ENCODE measurements at regions not wholly inside any gene's neighbourhood (a gene's known extent, or its start where the extent isn't known, plus 50 kb on each side); places are given as distances from the start of the nearest gene placed in this dataset.
"Not testable (repeated sequence)": the region's sequence is repeated elsewhere in the genome, so short reads cannot be mapped to it uniquely, and the experiment has no call there.

DNA sequence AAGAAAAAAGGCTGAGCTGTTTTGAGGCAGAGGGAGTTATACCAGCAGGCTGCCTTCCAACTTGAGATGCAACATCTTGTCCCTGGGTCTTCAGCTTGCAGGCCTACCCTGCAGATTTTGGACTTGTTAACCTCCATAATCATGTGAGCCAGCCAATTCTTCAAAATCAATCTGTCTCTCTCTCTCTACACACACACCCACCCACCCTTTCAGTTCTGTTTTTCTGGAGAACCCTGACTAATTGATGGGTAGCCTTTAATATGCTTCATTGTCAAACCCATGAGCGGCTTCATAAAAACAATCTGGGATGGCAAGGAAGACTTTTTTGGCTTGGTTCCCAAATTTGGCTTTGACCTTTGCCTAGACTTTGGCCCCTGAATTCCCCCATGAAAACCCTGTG lies 113.9 kb downstream of the TMX1 start:
- no peak for DNase-seq (ENCODE audit: low spot score in 2 of 2)
- TF ChIP-seq, protein P1, sequence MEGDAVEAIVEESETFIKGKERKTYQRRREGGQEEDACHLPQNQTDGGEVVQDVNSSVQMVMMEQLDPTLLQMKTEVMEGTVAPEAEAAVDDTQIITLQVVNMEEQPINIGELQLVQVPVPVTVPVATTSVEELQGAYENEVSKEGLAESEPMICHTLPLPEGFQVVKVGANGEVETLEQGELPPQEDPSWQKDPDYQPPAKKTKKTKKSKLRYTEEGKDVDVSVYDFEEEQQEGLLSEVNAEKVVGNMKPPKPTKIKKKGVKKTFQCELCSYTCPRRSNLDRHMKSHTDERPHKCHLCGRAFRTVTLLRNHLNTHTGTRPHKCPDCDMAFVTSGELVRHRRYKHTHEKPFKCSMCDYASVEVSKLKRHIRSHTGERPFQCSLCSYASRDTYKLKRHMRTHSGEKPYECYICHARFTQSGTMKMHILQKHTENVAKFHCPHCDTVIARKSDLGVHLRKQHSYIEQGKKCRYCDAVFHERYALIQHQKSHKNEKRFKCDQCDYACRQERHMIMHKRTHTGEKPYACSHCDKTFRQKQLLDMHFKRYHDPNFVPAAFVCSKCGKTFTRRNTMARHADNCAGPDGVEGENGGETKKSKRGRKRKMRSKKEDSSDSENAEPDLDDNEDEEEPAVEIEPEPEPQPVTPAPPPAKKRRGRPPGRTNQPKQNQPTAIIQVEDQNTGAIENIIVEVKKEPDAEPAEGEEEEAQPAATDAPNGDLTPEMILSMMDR (IDR thresholded peaks at IDR 0.05) = no peak
- no peak for TF ChIP-seq POLR2A (IDR thresholded peaks at IDR 0.05)
- 96 to 100% methylated on average over 1 of the region's 1 CpG for WGBS, 2 donors
- intact Hi-C loops (cut with DNase I; ENCODE audit: low total_unique reads) = no loop called here
- no peak overlapping the region for H3K4me3 ChIP-seq (ENCODE audit: low read depth, poor library complexity, severe bottlenecking)

DNA sequence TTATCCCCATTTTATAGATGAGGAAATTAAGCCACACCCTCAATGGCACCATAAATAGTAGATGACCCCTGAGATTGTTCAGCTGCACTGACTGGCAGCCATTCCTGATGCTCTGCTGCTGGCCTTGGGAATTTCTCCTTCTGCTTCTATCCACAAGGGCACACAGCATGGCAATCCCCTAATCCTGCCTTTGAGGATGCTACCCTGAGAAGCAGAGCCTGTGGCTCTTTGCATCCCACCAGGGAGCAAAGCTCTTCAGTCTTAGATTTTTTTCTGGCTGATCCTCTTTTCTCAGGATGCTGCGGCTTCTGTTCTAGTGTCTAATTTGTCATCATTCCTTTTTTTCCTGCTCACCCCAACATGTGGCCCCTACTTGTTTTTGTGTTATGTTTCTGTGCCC lies 114.8 kb downstream of the TMX1 start:
- DNase-seq (ENCODE audit: low spot score in 2 of 2) = no peak
- intact Hi-C loops (cut with DNase I; ENCODE audit: low total_unique reads) = no loop called here
- no peak overlapping the region for H3K4me3 ChIP-seq (ENCODE audit: low read depth, poor library complexity, severe bottlenecking)
- TF ChIP-seq POLR2A (IDR thresholded peaks at IDR 0.05) = no peak
- TF ChIP-seq, protein P1 (IDR thresholded peaks at IDR 0.05) = no peak
- WGBS, 2 donors = 92 to 100% methylated on average over 1 of the region's 1 CpG

DNA sequence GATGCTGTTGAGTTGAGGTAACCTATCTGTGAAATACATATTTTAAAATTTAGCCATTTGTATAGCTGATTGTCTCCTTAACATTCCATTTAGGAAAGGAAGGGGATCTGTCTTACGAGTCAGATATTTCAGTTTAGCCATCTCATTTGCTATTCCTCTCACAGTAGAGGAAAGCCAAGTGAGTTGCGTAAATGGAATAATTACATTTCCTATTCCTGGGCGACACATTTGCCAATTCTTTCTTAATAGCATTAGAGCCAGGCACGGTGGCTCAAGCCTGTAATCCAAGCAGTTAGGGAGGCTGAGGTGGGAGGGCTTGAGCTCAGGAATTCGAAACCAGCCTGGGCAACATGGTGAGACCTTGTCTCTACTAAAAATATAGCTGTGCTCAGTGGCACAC lies 116.3 kb downstream of the TMX1 start:
- intact Hi-C loops (cut with DNase I; ENCODE audit: low total_unique reads) = no loop called here
- H3K4me3 ChIP-seq (ENCODE audit: low read depth, poor library complexity, severe bottlenecking) = no peak overlapping the region
- TF ChIP-seq, protein P1 (IDR thresholded peaks at IDR 0.05) = no peak
- no peak for TF ChIP-seq POLR2A (IDR thresholded peaks at IDR 0.05)
- 35 to 36% methylated on average over 5 of the region's 5 CpGs for WGBS, 2 donors
- DNase-seq (ENCODE audit: low spot score in 2 of 2) = no peak

DNA sequence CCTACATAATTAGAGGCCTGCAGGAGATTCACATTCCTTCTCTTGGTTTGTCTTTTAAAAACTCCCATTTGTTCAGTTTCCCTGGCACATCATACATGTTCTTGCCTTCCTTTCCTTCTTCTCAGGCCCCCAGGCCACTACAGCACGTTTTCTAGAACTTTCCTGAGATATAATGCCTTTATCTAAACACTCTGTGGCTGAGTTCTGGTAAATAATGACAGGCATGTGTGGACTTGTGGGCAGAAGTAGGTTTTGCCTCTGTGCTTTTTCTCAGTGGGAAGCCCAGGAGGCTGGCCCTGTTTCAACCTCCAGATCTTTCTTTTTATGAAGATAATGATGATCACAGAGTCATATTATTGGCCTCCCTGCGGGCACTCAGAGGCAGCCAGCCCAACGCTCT lies 117.2 kb downstream of the TMX1 start:
- intact Hi-C loops (cut with DNase I; ENCODE audit: low total_unique reads) = no loop called here
- TF ChIP-seq POLR2A (IDR thresholded peaks at IDR 0.05) = no peak
- TF ChIP-seq, protein P1 (IDR thresholded peaks at IDR 0.05) = no peak
- no peak for DNase-seq (ENCODE audit: low spot score in 2 of 2)
- no peak overlapping the region for H3K4me3 ChIP-seq (ENCODE audit: low read depth, poor library complexity, severe bottlenecking)
- 21 to 48% methylated on average over 3 of the region's 3 CpGs for WGBS, 2 donors

DNA sequence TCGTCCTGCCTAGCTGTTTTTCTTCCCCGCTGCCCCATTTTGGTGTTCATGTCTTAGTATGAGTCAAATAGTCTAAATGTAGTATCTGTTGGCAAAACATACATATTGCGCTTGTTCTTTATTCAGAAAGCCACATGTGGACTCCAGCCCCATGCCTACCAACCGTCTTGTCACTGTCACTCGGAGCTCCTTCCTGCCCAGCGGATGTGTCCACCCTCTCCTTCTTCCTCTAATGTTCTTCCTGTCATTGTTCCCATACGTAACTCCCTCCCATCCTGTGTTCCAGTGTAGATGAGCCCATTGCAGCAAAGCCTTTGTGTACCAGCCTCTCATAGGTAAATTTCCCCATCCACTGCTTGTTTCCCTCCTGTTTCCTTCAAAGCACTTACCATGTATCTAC lies 120.5 kb downstream of the TMX1 start:
- 83 to 86% methylated on average over 7 of the region's 7 CpGs for WGBS, 2 donors
- no peak overlapping the region for H3K4me3 ChIP-seq (ENCODE audit: low read depth, poor library complexity, severe bottlenecking)
- intact Hi-C loops (cut with DNase I; ENCODE audit: low total_unique reads) = no loop called here
- TF ChIP-seq, protein P1 (IDR thresholded peaks at IDR 0.05) = no peak
- TF ChIP-seq POLR2A (IDR thresholded peaks at IDR 0.05) = no peak
- DNase-seq (ENCODE audit: low spot score in 2 of 2) = no peak

DNA sequence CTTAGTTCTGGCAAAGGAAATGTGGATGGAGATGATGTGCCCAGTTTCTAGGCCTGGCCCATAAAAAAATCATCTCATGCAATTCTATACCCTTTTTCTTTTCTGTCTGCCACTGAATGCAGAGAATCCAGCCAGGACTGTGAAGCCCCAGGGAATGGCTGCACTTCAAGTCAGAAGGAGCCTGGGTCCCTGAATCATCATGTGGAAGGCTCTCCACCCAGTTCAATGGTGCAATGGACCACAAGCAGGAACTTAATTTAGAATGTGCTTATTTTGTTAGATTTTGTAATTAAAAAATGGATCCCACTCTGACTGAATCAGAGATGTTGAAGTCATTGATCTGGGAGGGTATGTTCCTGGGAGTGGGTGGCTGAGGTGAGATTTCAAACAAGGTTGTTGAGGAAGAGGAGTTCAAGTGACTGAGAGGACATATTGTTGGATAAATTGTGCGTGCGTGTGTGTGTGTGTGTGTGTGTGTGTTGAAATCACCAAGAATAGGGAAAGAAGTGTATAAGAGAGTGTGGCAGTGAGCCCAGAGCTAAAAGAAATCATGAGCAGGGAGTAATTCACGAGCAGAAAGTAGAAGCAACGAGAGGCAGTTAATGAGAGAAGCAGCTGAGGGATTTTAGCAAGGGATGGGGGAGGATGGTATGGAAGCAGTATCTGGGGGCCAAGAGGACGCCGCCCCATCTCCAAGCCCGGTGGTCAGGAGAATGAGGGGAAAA lies 125.4 kb downstream of the TMX1 start:
- 73 to 83% methylated on average over 7 of the region's 7 CpGs for WGBS, 2 donors
- intact Hi-C loops (cut with DNase I; ENCODE audit: low total_unique reads) = no loop called here
- no peak overlapping the region for H3K4me3 ChIP-seq (ENCODE audit: low read depth, poor library complexity, severe bottlenecking)
- TF ChIP-seq POLR2A (IDR thresholded peaks at IDR 0.05) = no peak
- TF ChIP-seq, protein P1 (IDR thresholded peaks at IDR 0.05) = no peak
- no peak for DNase-seq (ENCODE audit: low spot score in 2 of 2)

DNA sequence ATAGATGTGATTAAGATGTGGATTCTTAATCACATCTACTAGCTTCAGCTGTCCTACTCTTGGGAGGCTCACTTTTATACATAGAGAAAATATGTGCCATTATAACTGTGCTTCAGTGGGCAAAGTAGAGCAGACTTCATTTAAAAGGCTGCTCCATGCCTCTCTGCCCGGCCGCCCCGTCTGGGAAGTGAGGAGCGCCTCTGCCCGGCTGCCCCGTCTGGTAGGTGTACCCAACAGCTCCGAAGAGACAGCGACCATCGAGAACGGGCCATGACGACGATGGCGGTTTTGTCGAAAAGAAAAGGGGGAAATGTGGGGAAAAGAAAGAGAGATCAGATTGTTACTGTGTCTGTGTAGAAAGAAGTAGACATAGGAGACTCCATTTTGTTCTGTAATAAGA lies 126.4 kb downstream of the TMX1 start:
- H3K4me3 ChIP-seq (ENCODE audit: low read depth, poor library complexity, severe bottlenecking); DNase-seq (ENCODE audit: low spot score in 2 of 2); intact Hi-C loops (cut with DNase I; ENCODE audit: low total_unique reads): not testable (repeated sequence)
- WGBS, 2 donors = 96 to 97% methylated on average over 14 of the region's 14 CpGs

DNA sequence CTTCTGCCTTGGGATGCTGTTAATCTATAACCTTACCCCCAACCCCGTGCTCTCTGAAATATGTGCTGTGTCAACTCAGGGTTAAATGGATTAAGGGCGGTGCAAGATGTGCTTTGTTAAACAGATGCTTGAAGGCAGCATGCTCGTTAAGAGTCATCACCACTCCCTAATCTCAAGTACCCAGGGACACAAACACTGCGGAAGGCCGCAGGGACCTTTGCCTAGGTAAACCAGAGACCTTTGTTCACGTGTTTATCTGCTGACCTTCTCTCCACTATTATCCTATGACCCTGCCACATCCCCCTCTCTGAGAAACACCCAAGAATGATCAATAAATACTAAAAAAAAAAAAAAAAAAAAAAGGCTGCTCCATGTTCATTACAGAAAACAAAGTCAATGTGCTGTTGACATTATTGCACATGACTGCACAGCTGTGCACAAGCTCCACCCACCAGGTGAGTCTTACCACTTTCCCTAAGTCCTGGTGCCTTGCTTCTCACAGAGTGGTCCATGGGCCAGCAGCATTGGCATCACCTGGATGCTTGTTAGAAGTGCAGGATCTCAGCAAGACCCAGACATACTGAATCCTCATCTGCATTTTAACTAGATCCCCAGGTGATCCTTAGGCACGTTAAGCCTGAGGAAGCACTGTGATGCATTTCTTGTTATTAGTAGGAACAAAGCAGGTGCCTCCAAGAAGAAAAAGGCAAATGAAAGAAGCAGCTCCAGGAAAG lies 127.0 kb downstream of the TMX1 start:
- intact Hi-C loops (cut with DNase I; ENCODE audit: low total_unique reads); DNase-seq (ENCODE audit: low spot score in 2 of 2); H3K4me3 ChIP-seq (ENCODE audit: low read depth, poor library complexity, severe bottlenecking): not testable (repeated sequence)
- WGBS, 2 donors = 39 to 48% methylated on average over 7 of the region's 7 CpGs
